ENCODE measurements at regions not wholly inside any gene's neighbourhood (a gene's known extent, or its start where the extent isn't known, plus 50 kb on each side); places are given as distances from the start of the nearest gene placed in this dataset.

GRCh38 chr3:27617552-27617951 lies 104.6 kb downstream of the EOMES start (continued):
- no peak for TF ChIP-seq CHD7 (IDR thresholded peaks at IDR 0.05; ENCODE audit: insufficient replicate concordance, low read length)
- TF ChIP-seq MAX (IDR thresholded peaks at IDR 0.05), result no peak
- no peak for TF ChIP-seq FOSL1 (IDR thresholded peaks at IDR 0.05; ENCODE audit: insufficient read depth, low read depth, low read length)
- no peak for TF ChIP-seq SAP30 (IDR thresholded peaks at IDR 0.05; ENCODE audit: insufficient read depth, insufficient replicate concordance, low read length)
- no peak for TF ChIP-seq NANOG (IDR thresholded peaks at IDR 0.05; ENCODE audit: insufficient read depth, low read depth, low read length, poor library complexity, severe bottlenecking)
- TF ChIP-seq HDAC2 (IDR thresholded peaks at IDR 0.05; ENCODE audit: borderline replicate concordance in 1 of 2, low read depth in 2 of 2, low read length in 2 of 2), result no peak
- TF ChIP-seq EGR1 (IDR thresholded peaks at IDR 0.05; ENCODE audit: borderline replicate concordance, low read depth, low read length), result no peak

Measured in H1 (cell line).